Stimulated activated memory B cell treated with anti-CD40 and anti-IgM and Interleukin-4, amounts not matched to agents 10 μg/mL and 1 μg/mL and 100 μg/mL, for 72 hours (primary cell): ENCODE measurements at regions not wholly inside any gene's neighbourhood (a gene's known extent, or its start where the extent isn't known, plus 50 kb on each side); places are given as distances from the start of the nearest gene placed in this dataset.
"Not testable (repeated sequence)": the region's sequence is repeated elsewhere in the genome, so short reads cannot be mapped to it uniquely, and the experiment has no call there.

ENCODE experiments used
- ATAC-seq: fragments of 150-1000 bp; cut with Tn5 transposase; 2 replicates; pipeline ENCODE4 v1.10.0; 2021
- H3K27ac Mint-ChIP-seq: one replicate; pipeline ENCODE4 v1.8.0; 2022; ENCODE audit warnings: mild to moderate bottlenecking, mixed read lengths
- H3K27me3 Mint-ChIP-seq: one replicate; pipeline ENCODE4 v1.8.0; 2022; ENCODE audit warnings: mixed read lengths
- H3K36me3 Mint-ChIP-seq: one replicate; pipeline ENCODE4 v1.8.0; 2022; ENCODE audit warnings: mixed read lengths
- H3K4me1 Mint-ChIP-seq: one replicate; pipeline ENCODE4 v1.8.0; 2022; ENCODE audit warnings: mixed read lengths
- H3K4me3 Mint-ChIP-seq: one replicate; pipeline ENCODE4 v1.8.0; 2022; ENCODE audit warnings: mild to moderate bottlenecking, moderate library complexity, mixed read lengths
- H3K9me3 Mint-ChIP-seq: one replicate; pipeline ENCODE4 v1.8.0; 2022; ENCODE audit warnings: mixed read lengths

DNA sequence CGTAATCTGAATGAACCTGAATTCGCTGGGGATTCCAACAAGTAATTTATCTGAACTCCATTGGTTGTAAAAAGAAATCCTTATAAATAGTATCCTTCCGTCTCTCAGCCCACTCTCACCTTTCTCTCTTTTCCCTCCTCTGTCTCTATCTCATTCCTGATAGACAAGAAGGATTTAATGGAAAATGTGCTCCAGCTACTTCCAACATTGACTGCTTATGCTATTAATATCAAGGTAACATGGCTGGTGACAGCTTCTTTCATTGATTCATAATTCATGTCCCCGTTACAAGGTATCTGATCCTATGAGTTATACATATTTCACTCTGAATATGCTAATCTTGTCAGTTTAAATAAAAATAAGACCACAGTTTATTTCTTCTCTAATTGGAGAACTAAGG, 326.8 kb downstream of the RASEF start:
- H3K4me1 Mint-ChIP-seq: no peaks in the 10 kb centered on the region
- H3K4me3 Mint-ChIP-seq: no peak overlapping the region
- no peak overlapping the region for H3K27ac Mint-ChIP-seq
- no peak for ATAC-seq
- H3K36me3 Mint-ChIP-seq: no peaks in the 10 kb centered on the region
- H3K9me3 Mint-ChIP-seq: no peaks in the 10 kb centered on the region
- no peaks in the 10 kb centered on the region for H3K27me3 Mint-ChIP-seq

DNA sequence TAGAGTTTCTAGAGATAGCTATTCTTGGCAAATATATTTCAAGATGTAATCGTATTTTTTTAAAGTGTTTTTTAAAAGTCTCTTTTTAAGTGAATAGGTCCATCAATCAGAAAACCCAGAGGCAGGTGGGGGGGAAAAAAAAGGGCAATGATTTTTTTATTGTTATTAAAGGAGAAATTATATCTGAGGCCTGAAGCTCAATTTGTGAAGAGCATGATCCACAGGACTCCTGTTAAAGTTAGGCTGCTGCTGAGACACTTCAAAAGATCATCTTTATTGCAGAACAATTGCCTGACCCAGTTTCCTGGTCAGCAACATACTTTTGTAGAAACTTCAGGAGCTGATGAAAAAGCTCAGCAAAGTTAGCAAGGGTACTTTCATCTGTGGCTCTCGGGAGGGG, 326.2 kb downstream of the RASEF start:
- no peaks in the 10 kb centered on the region for H3K36me3 Mint-ChIP-seq
- ATAC-seq: no peak
- no peaks in the 10 kb centered on the region for H3K27me3 Mint-ChIP-seq

DNA sequence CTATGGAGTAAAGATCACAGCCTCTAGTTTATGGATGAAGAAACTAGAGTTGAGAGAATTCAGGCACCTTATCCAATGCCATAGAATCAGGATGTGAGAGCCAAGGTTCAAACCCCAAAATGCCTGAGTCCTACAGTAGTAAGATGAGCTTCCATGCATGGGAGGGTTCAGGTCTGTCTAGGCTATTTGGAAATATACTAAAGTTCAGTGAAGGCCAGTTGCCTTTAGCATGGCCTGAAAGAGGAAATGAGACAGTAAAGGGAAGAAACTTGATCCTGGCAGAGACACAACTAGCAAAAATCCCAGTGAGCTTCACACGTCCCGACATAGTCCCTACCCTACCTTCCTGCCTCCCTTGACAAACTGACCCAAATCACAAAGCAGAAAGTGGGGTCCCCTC, 317.0 kb downstream of the RASEF start:
- no peaks in the 10 kb centered on the region for H3K4me1 Mint-ChIP-seq
- no peak overlapping the region for H3K4me3 Mint-ChIP-seq
- no peaks in the 10 kb centered on the region for H3K36me3 Mint-ChIP-seq
- ATAC-seq: no peak
- H3K27me3 Mint-ChIP-seq: no peaks in the 10 kb centered on the region
- no peaks in the 10 kb centered on the region for H3K9me3 Mint-ChIP-seq
- H3K27ac Mint-ChIP-seq: no peak overlapping the region

More for the DNA sequence above, 326.2 kb downstream of the RASEF start:
- Mint-ChIP-seq H3K4me3 (no peak overlapping the region), H3K4me1 (no peaks in the 10 kb centered on the region), H3K27ac (no peak overlapping the region), H3K9me3 (no peaks in the 10 kb centered on the region)

DNA sequence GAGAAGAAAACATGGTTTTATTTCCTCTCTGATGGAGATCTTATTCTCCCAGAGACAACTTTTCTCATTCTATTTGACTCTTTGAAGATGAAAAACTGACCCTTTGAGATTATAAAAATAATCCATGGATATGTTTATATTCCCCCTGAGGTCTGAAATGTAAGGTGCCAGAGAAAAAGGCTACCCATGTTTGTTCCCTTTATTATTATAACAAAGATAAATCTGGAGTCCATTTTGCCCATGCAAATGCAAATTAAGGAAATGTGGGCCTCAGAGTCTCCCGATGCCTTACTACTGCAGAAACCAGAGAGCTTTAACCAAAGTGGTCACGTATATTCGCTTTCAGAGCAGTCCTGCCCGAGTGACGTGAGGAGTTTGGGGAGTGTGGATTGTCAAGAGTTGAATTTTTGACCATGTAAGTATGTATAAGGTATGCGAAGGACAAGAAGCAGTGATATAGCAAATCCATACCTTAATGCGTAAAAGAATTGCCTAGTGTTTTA, 312.5 kb downstream of the RASEF start:
- Mint-ChIP-seq H3K4me3 (no peak overlapping the region), H3K4me1 (no peaks in the 10 kb centered on the region), H3K9me3 (no peaks in the 10 kb centered on the region), H3K27me3 (no peaks in the 10 kb centered on the region), H3K27ac (no peak overlapping the region), H3K36me3 (no peaks in the 10 kb centered on the region)
- ATAC-seq: no peak

DNA sequence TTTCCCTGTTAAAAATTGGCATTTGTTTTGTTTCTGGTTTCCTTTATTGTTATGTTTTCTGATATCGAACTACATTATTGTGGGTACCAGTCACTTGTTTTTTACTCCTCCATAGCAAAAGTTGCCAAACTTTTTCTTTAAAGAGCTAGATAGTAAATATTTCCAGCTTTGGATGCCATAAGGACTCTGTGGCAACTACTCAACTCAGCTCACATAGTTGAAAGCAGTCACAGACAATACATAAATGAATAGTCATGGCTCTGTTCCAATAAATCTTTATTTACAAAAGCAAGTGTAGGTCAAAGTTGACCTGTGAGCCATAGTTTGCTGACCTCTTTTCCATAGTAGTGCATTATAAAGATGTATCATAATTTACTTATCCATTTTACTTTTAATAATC, 305.0 kb downstream of the RASEF start:
- no peak for ATAC-seq
- H3K9me3 Mint-ChIP-seq: no peaks in the 10 kb centered on the region
- no peaks in the 10 kb centered on the region for H3K36me3 Mint-ChIP-seq
- no peak overlapping the region for H3K4me3 Mint-ChIP-seq
- H3K27me3 Mint-ChIP-seq: no peaks in the 10 kb centered on the region
- H3K27ac Mint-ChIP-seq: no peak overlapping the region
- H3K4me1 Mint-ChIP-seq: no peaks in the 10 kb centered on the region

DNA sequence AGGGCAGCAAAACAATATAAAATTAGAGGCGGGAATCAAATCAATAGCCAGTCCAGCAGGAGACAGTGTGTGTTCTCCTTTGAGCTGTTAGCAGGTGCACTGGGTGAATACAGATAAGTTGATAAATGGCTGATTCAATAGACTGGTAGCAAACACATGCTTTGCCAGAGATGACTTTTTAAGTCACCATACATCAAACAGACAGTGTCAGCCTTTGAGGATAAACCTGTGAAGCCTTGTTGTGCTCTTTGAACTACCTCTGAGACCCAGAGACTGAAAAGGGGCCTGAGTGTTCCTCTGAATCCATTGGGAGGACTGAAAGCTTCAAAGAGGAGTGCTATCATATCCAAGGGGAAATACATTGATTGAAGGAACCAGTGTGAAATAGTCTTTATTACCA, 301.9 kb downstream of the RASEF start:
- H3K4me3 Mint-ChIP-seq: no peak overlapping the region
- no peak overlapping the region for H3K27ac Mint-ChIP-seq
- no peaks in the 10 kb centered on the region for H3K4me1 Mint-ChIP-seq

DNA sequence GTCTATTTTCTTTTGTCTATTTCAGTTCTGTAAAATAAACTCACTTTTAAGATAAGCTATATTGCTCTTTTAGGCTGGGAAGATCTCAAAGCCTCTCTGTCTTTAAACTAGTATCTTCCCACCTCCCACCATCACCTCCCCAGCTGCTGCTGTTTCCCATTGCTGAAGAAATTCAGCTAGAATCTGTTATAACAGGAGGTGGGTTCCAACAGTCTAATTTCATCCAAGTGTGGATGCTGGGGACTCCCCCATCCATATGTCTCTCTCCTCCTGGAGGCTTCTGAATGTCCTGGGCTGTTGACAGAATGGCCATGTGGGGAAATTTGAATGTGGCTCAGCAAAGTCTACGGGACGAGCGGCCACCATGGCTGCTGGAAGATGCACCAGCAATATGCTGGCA, 301.0 kb downstream of the RASEF start:
- Mint-ChIP-seq H3K4me3 (no peak overlapping the region), H3K27ac (no peak overlapping the region), H3K9me3 (peaks cover 2% of the 10 kb centered on the region), H3K36me3 (no peaks in the 10 kb centered on the region), H3K4me1 (no peaks in the 10 kb centered on the region), H3K27me3 (no peaks in the 10 kb centered on the region)
- ATAC-seq: no peak

More for the DNA sequence above, 301.9 kb downstream of the RASEF start:
- no peaks in the 10 kb centered on the region for H3K36me3 Mint-ChIP-seq
- no peaks in the 10 kb centered on the region for H3K27me3 Mint-ChIP-seq
- no peak for ATAC-seq
- no peaks in the 10 kb centered on the region for H3K9me3 Mint-ChIP-seq

DNA sequence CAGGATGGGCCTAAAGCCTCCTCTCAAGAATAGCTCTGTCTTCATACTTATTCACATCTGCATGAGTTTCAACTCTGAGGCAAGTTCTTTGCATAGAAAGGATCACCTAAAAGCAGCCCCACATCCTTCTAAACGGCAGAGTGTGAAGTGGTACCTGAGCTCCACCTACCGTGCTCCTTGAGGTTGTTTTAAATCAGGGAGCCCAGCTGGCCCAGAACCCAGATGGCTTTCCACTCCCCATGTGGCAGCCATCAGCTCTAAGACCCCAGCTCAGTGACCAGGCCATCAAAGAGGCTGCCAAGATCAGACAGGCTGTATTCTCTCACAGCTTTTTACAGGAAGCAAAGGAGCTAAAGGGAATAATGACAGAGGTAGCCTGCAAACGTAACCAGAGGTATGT, 299.3 kb downstream of the RASEF start:
- Mint-ChIP-seq H3K9me3 (peaks cover 6% of the 10 kb centered on the region), H3K4me1 (no peaks in the 10 kb centered on the region), H3K27me3 (no peaks in the 10 kb centered on the region), H3K36me3 (no peaks in the 10 kb centered on the region), H3K27ac (no peak overlapping the region), H3K4me3 (no peak overlapping the region)
- ATAC-seq: no peak

DNA sequence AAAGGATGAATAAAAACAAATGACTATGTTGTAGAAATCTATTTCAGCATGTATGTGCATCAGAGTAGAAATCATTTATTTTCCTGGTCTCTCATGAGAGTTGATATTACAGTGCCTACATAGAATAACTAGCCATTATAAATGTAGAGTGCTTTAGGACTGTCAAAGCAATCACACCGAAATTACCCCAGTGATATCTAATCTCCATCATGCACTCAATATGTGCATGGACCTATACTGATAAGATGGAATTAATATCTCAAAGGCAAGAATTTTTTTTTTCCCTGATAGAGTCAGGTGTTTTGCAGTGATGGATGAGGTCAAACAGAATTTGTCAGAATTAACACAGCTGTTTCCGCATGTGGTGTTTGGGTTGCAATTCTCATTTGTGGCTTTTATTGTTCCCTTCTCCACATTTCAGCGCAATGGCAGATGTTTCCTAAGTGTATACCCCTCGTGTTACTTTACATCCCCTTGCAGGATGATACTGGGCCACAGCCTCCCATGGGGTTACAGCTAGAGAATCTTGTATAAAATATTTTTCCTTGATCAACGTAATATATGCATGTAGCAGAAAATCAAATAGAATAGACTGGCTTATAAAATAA, 298.8 kb downstream of the RASEF start:
- Mint-ChIP-seq H3K27ac (no peak overlapping the region), H3K27me3 (no peaks in the 10 kb centered on the region), H3K36me3 (no peaks in the 10 kb centered on the region)

DNA sequence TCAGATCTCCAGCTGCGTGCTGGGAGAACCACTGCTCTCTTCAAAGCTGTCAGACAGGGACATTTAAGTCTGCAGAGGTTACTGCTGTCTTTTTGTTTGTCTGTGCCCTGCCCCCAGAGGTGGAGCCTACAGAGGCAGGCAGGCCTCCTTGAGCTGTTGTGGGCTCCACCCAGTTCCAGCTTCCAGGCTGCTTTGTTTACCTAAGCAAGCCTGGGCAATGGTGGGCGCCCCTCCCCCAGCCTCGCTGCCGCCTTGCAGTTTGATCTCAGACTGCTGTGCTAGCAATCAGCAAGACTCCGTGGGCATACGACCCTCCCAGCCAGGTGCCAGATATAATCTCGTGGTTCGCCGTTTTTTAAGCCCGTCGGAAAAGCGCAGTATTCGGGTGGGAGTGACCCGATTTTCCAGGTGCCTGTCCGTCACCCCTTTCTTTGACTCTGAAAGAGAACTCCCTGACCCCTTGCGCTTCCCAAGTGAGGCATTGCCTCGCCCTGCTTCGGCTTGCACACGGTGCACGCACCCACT, 288.2 kb downstream of the RASEF start:
- H3K4me3 Mint-ChIP-seq, H3K4me1 Mint-ChIP-seq: not testable (repeated sequence)

More for the DNA sequence above, 298.8 kb downstream of the RASEF start:
- Mint-ChIP-seq H3K4me3 (no peak overlapping the region), H3K9me3 (peaks cover 6% of the 10 kb centered on the region), H3K4me1 (no peaks in the 10 kb centered on the region)
- ATAC-seq: no peak

DNA sequence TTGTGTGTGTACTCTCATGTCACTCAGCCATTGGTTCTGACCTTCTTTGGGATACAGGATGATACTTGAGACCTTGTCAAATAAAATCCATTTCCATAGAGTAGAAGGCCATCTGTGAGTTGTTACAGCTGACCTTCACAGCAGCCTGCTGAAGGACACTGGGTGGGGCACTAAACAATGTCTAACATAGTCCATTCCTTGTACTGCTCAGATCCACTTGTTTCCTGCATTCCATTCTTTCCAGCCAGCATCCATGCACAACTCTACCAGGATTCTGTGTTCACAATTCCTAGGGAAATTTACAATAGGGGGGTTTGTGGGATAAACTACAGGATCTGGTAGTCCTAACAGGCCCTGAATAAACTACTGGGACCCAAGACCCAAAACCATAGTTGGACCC, 286.4 kb downstream of the RASEF start:
- Mint-ChIP-seq H3K36me3 (no peaks in the 10 kb centered on the region), H3K27me3 (no peaks in the 10 kb centered on the region), H3K4me1 (no peaks in the 10 kb centered on the region), H3K4me3 (no peak overlapping the region), H3K27ac (no peak overlapping the region), H3K9me3 (no peaks in the 10 kb centered on the region)
- no peak for ATAC-seq

More for the DNA sequence above, 288.2 kb downstream of the RASEF start:
- H3K27ac Mint-ChIP-seq, H3K9me3 Mint-ChIP-seq, H3K36me3 Mint-ChIP-seq, ATAC-seq, H3K27me3 Mint-ChIP-seq: not testable (repeated sequence)

DNA sequence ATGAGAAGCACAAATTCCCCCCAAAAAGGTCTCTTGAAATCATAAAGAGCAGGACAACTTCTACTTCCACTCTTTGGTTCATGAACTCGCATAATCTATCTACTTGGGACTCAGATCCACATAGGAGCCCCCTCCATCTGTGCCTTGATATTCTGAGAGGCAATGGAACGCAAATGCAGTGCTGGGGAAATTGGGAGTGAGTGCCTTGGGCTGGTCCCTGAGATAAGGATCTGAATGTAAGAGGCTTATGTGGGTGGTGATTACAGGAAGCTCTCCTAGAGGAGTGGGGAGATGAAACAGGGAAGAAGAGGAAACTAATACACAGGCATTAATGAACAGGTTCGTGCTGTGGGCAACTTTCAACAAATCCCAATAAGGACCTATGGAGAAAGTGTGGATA, 285.6 kb downstream of the RASEF start:
- H3K36me3 Mint-ChIP-seq: no peaks in the 10 kb centered on the region
- no peaks in the 10 kb centered on the region for H3K9me3 Mint-ChIP-seq
- ATAC-seq: no peak
- H3K4me1 Mint-ChIP-seq: no peaks in the 10 kb centered on the region
- H3K27ac Mint-ChIP-seq: no peak overlapping the region
- no peak overlapping the region for H3K4me3 Mint-ChIP-seq
- H3K27me3 Mint-ChIP-seq: no peaks in the 10 kb centered on the region

DNA sequence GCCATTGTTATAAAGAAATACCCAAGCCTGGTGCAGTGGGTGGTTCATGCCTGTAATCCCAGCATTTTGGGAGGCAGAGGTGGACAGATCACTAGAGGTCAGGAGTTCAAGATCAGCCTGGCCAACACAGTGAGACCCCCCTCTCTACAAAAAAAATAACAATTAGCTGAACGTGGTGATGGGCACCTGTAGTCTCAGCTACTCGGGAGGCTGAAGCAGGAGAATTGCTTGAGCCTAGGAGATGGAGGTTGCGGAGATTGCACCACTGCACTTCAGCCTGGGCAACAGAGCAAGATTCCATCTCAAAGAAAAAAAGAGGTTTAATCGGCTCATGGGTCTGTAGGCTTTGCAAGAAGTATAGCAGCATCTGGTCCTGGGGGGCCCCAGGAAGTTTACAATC, 284.0 kb downstream of the RASEF start:
- H3K4me1 Mint-ChIP-seq, H3K4me3 Mint-ChIP-seq, ATAC-seq, H3K27me3 Mint-ChIP-seq, H3K27ac Mint-ChIP-seq, H3K9me3 Mint-ChIP-seq, H3K36me3 Mint-ChIP-seq: not testable (repeated sequence)

DNA sequence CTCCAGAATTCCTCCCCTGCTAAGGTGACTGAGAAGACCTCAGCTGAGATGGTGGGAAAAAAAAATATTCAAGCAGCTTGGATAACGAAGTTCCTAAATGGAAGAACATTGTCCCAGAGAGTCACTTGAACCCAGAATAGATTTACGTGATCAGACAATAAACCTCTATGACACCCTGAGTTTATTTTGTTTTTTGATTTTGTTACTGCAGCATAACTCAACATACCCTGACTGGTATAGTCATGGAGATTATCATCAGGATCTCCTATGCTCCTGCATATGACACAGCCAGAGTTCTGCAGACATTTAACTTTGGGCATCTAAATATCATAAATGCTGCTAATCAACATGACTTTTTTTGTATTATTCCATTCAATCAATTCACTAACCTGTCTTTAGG, 282.9 kb downstream of the RASEF start:
- H3K27ac Mint-ChIP-seq: no peak overlapping the region
- ATAC-seq: no peak
- no peaks in the 10 kb centered on the region for H3K27me3 Mint-ChIP-seq
- no peak overlapping the region for H3K4me3 Mint-ChIP-seq
- H3K36me3 Mint-ChIP-seq: no peaks in the 10 kb centered on the region
- no peaks in the 10 kb centered on the region for H3K9me3 Mint-ChIP-seq
- no peaks in the 10 kb centered on the region for H3K4me1 Mint-ChIP-seq

DNA sequence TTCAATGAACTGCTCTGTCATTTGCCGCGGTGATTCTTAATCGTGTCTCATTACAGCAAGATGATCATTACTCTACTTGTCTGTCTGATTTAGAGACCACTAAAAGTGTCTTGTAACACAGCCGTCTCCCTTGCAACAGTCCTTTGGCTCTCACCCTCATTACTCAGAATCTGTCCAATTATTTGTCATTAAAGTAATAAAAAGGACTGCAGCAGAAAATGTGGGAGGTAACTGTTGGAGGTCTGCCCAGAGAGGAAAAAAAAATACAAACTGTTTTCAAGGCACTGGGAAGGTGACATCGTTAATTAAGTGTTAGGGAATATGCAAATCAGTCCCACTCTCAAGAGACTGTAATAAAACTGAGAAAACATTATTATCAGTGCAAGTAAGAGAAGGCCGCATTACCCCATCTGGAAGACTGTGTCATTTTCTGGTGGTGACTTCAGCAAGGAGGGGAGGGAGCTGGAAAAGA, 281.0 kb downstream of the RASEF start:
- ATAC-seq: no peak
- Mint-ChIP-seq H3K9me3 (no peaks in the 10 kb centered on the region), H3K36me3 (no peaks in the 10 kb centered on the region), H3K27me3 (no peaks in the 10 kb centered on the region), H3K4me1 (no peaks in the 10 kb centered on the region), H3K27ac (no peak overlapping the region), H3K4me3 (no peak overlapping the region)

DNA sequence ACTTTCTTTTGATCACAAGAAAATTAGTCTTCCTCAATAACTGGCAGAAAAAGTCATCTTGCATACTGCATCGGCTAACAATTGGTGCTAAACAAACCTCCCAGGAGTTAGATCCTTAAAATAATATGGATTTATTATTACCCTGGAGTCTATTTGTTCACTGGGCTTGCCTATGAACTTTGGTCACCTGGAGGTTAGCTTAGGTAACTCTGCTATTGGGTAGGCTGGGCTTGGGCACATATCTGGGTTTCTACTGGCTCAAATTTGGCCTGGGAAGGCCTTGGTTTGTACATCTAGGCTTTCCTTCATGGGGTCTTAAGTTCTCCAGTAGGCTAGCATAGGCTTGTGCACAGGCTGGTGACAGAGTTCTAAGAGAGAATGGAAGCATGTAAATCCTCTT, 279.9 kb downstream of the RASEF start:
- no peaks in the 10 kb centered on the region for H3K4me1 Mint-ChIP-seq
- no peak for ATAC-seq

More for the DNA sequence above, 279.9 kb downstream of the RASEF start:
- no peaks in the 10 kb centered on the region for H3K27me3 Mint-ChIP-seq
- no peak overlapping the region for H3K4me3 Mint-ChIP-seq
- no peaks in the 10 kb centered on the region for H3K36me3 Mint-ChIP-seq
- H3K27ac Mint-ChIP-seq: no peak overlapping the region
- H3K9me3 Mint-ChIP-seq: no peaks in the 10 kb centered on the region
